ENCODE measurements at regions not wholly inside any gene's neighbourhood (a gene's known extent, or its start where the extent isn't known, plus 50 kb on each side); places are given as distances from the start of the nearest gene placed in this dataset.

- no peak for DNase-seq (ENCODE audit: low read depth)
- Histone ChIP-seq H3K4me3 (ENCODE audit: low read depth, low read length) (no peak overlapping the region), H3K36me3 (ENCODE audit: control insufficient read depth, insufficient read depth, low read length) (no peaks in the 10 kb centered on the region), H3K27me3 (ENCODE audit: control insufficient read depth, insufficient read depth, low read length) (no peaks in the 10 kb centered on the region)
- peak; percentile 86 for TF ChIP-seq CTCF (IDR thresholded peaks at IDR 0.05; ENCODE audit: insufficient read depth, low read length, poor library complexity, severe bottlenecking)
Observed at GRCh38 chr14:86038387-86039042, 508.6 kb downstream of the FLRT2 start.

- no peaks in the 10 kb centered on the region for H3K27me3 ChIP-seq (ENCODE audit: control insufficient read depth, insufficient read depth, low read length)
- no peak for DNase-seq (ENCODE audit: low read depth)
- H3K36me3 ChIP-seq (ENCODE audit: control insufficient read depth, insufficient read depth, low read length), result no peaks in the 10 kb centered on the region
- H3K4me3 ChIP-seq (ENCODE audit: low read depth, low read length), result no peak overlapping the region
- peak; percentile 53 for TF ChIP-seq CTCF (IDR thresholded peaks at IDR 0.05; ENCODE audit: insufficient read depth, low read length, poor library complexity, severe bottlenecking)
Observed at GRCh38 chr14:86035882-86036281, 505.9 kb downstream of the FLRT2 start.

GRCh38 chr14:86027990-86028389 lies 498.0 kb downstream of the FLRT2 start:
- H3K27me3 ChIP-seq (ENCODE audit: control insufficient read depth, insufficient read depth, low read length), result no peaks in the 10 kb centered on the region
- DNase-seq (ENCODE audit: low read depth), result no peak
- TF ChIP-seq CTCF (IDR thresholded peaks at IDR 0.05; ENCODE audit: insufficient read depth, low read length, poor library complexity, severe bottlenecking), result no peak
- H3K36me3 ChIP-seq (ENCODE audit: control insufficient read depth, insufficient read depth, low read length), result no peaks in the 10 kb centered on the region
- no peak overlapping the region for H3K4me3 ChIP-seq (ENCODE audit: low read depth, low read length)

- H3K4me3 ChIP-seq (ENCODE audit: low read depth, low read length), result no peak overlapping the region
- no peak for TF ChIP-seq CTCF (IDR thresholded peaks at IDR 0.05; ENCODE audit: insufficient read depth, low read length, poor library complexity, severe bottlenecking)
- no peaks in the 10 kb centered on the region for H3K36me3 ChIP-seq (ENCODE audit: control insufficient read depth, insufficient read depth, low read length)
- no peak for DNase-seq (ENCODE audit: low read depth)
- no peaks in the 10 kb centered on the region for H3K27me3 ChIP-seq (ENCODE audit: control insufficient read depth, insufficient read depth, low read length)
Observed at GRCh38 chr14:86027144-86027543, 497.2 kb downstream of the FLRT2 start.

GRCh38 chr14:86022031-86022629 lies 492.2 kb downstream of the FLRT2 start:
- DNase-seq (ENCODE audit: low read depth), result no peak
- no peaks in the 10 kb centered on the region for H3K27me3 ChIP-seq (ENCODE audit: control insufficient read depth, insufficient read depth, low read length)
- H3K36me3 ChIP-seq (ENCODE audit: control insufficient read depth, insufficient read depth, low read length), result no peaks in the 10 kb centered on the region
- no peak overlapping the region for H3K4me3 ChIP-seq (ENCODE audit: low read depth, low read length)
- TF ChIP-seq CTCF (IDR thresholded peaks at IDR 0.05; ENCODE audit: insufficient read depth, low read length, poor library complexity, severe bottlenecking), result no peak

GRCh38 chr14:86020841-86021240 lies 490.9 kb downstream of the FLRT2 start:
- H3K27me3 ChIP-seq (ENCODE audit: control insufficient read depth, insufficient read depth, low read length), result no peaks in the 10 kb centered on the region
- no peak for TF ChIP-seq CTCF (IDR thresholded peaks at IDR 0.05; ENCODE audit: insufficient read depth, low read length, poor library complexity, severe bottlenecking)
- DNase-seq (ENCODE audit: low read depth), result no peak
- no peaks in the 10 kb centered on the region for H3K36me3 ChIP-seq (ENCODE audit: control insufficient read depth, insufficient read depth, low read length)
- no peak overlapping the region for H3K4me3 ChIP-seq (ENCODE audit: low read depth, low read length)

Measured in kidney epithelial cell (primary cell).